HEK293 (cell line): ENCODE measurements at regions not wholly inside any gene's neighbourhood (a gene's known extent, or its start where the extent isn't known, plus 50 kb on each side); places are given as distances from the start of the nearest gene placed in this dataset.

Experiments
- CTCF ChIA-PET: fragments of 350-600 bp; formaldehyde crosslinking; extraction: SDS; loops from one replicate; lab custom pipeline; 2021; ENCODE audit warnings: antibody characterized with exemption; lab: Yijun Ruan, JAX
- POLR2A ChIA-PET: fragments of 300-600 bp; formaldehyde crosslinking; extraction: SDS; loops from one replicate; lab custom pipeline; 2020; ENCODE audit warnings: antibody characterized with exemption, inconsistent platforms; lab: Yijun Ruan, JAX
- H3K27ac ChIP-seq: fragments of 200-500 bp; sonication (Bioruptor generic); 2 replicates; pipeline ENCODE4 v1.5.1; 2014; ENCODE audit warnings: low read depth, low read length, control low read depth, inconsistent platforms; ENCODE audit errors: extremely low read depth
- H3K36me3 ChIP-seq, 2 experiments: fragments of 200-500 bp in 1 of 2; sonication (Bioruptor generic) in 1 of 2; 1 replicate in 1 of 2; 2 replicates in 1 of 2; pipeline ENCODE4 v1.5.1; 2014 to 2017; ENCODE audit warnings: inconsistent platforms in 2 of 2, low read length in 2 of 2; ENCODE audit not compliant: control insufficient read depth in 2 of 2, insufficient read depth in 1 of 2
- H3K4me1 ChIP-seq: fragments of 200-500 bp; sonication (Bioruptor generic); 2 replicates; pipeline ENCODE4 v1.5.1; 2014; ENCODE audit warnings: mild to moderate bottlenecking, low read length, inconsistent platforms; ENCODE audit not compliant: control insufficient read depth, insufficient read depth
- H3K4me3 ChIP-seq: 2 replicates; pipeline ENCODE4 v1.5.1; 2011; ENCODE audit warnings: low read depth, mild to moderate bottlenecking, control low read depth, low read length, moderate library complexity
- H3K9me3 ChIP-seq: fragments of 200-500 bp; sonication (Bioruptor generic); 2 replicates; pipeline ENCODE4 v1.5.1; 2014; ENCODE audit warnings: low read depth, low read length, inconsistent platforms; ENCODE audit not compliant: control insufficient read depth, insufficient read depth
- IKZF3 ChIP-seq: fragments of 450-650 bp; IDR thresholded peaks from 2 replicates; pipeline ENCODE4 v1.5.0; 2018; ENCODE audit warnings: missing biosample characterization, mild to moderate bottlenecking, missing genetic modification characterization, moderate library complexity
- MYNN ChIP-seq: fragments of 450-650 bp; formaldehyde crosslinking; IDR thresholded peaks from 2 replicates; pipeline ENCODE4 v1.5.1; 2016; ENCODE audit warnings: missing biosample characterization, missing genetic modification characterization, borderline replicate concordance
- MZF1 ChIP-seq: fragments of 450-650 bp; formaldehyde crosslinking; IDR thresholded peaks from 2 replicates; pipeline ENCODE4 v1.5.1; 2017; ENCODE audit warnings: missing biosample characterization, missing genetic modification characterization, borderline replicate concordance
- PRDM2 ChIP-seq: fragments of 450-650 bp; formaldehyde crosslinking; IDR thresholded peaks from 2 replicates; pipeline ENCODE4 v1.5.1; 2016; ENCODE audit warnings: missing biosample characterization, missing genetic modification characterization, borderline replicate concordance
- REST ChIP-seq: fragments of 450-650 bp; formaldehyde crosslinking; IDR thresholded peaks from 2 replicates; pipeline ENCODE4 v1.5.1; 2016; ENCODE audit warnings: missing biosample characterization, missing genetic modification characterization
- ZBTB6 ChIP-seq: fragments of 450-650 bp; formaldehyde crosslinking; IDR thresholded peaks from 2 replicates; pipeline ENCODE4 v1.5.1; 2017; ENCODE audit warnings: missing biosample characterization, missing genetic modification characterization
- ZFP69B ChIP-seq: fragments of 450-650 bp; formaldehyde crosslinking; IDR thresholded peaks from 2 replicates; pipeline ENCODE4 v1.5.1; 2016; ENCODE audit warnings: missing biosample characterization, missing genetic modification characterization
- ZNF112 ChIP-seq: fragments of 450-650 bp; formaldehyde crosslinking; IDR thresholded peaks from 2 replicates; pipeline ENCODE4 v1.5.0; 2017; ENCODE audit warnings: missing biosample characterization, missing genetic modification characterization
- ZNF146 ChIP-seq: fragments of 450-650 bp; formaldehyde crosslinking; IDR thresholded peaks from 2 replicates; pipeline ENCODE4 v1.5.1; 2016; ENCODE audit warnings: missing biosample characterization, missing genetic modification characterization
- ZNF155 ChIP-seq: fragments of 450-650 bp; formaldehyde crosslinking; IDR thresholded peaks from 2 replicates; pipeline ENCODE4 v1.5.1; 2016; ENCODE audit warnings: missing biosample characterization, missing genetic modification characterization
- ZNF18 ChIP-seq: fragments of 450-650 bp; formaldehyde crosslinking; IDR thresholded peaks from 2 replicates; pipeline ENCODE4 v1.5.1; 2016; ENCODE audit warnings: missing biosample characterization, missing genetic modification characterization
- ZNF221 ChIP-seq: fragments of 450-650 bp; formaldehyde crosslinking; IDR thresholded peaks from 2 replicates; pipeline ENCODE4 v1.5.1; 2017; ENCODE audit warnings: missing biosample characterization, missing genetic modification characterization, borderline replicate concordance
- ZNF23 ChIP-seq: fragments of 450-650 bp; formaldehyde crosslinking; IDR thresholded peaks from 2 replicates; pipeline ENCODE4 v1.5.1; 2016; ENCODE audit warnings: missing biosample characterization, missing genetic modification characterization, borderline replicate concordance
- ZNF292 ChIP-seq: fragments of 450-650 bp; formaldehyde crosslinking; IDR thresholded peaks from 2 replicates; pipeline ENCODE4 v1.5.1; 2016; ENCODE audit warnings: low read depth, missing biosample characterization, missing genetic modification characterization, borderline replicate concordance
- ZNF362 ChIP-seq: fragments of 450-650 bp; formaldehyde crosslinking; IDR thresholded peaks from 2 replicates; pipeline ENCODE4 v1.5.1; 2016; ENCODE audit warnings: missing biosample characterization, missing genetic modification characterization
- ZNF555 ChIP-seq: fragments of 450-650 bp; formaldehyde crosslinking; conservative IDR thresholded peaks from 2 replicates; pipeline ENCODE4 v1.5.1; 2017; ENCODE audit warnings: missing biosample characterization, mild to moderate bottlenecking, missing genetic modification characterization, inconsistent platforms
- ZNF571 ChIP-seq: fragments of 450-650 bp; formaldehyde crosslinking; IDR thresholded peaks from 2 replicates; pipeline ENCODE4 v1.5.0; 2017; ENCODE audit warnings: missing biosample characterization, missing genetic modification characterization
- ZSCAN16 ChIP-seq: fragments of 450-650 bp; formaldehyde crosslinking; IDR thresholded peaks from 2 replicates; pipeline ENCODE4 v1.5.1; 2016; ENCODE audit warnings: missing biosample characterization, missing genetic modification characterization
- TF ChIP-seq, protein P1 (sequence below): fragments of 450-650 bp; formaldehyde crosslinking; IDR thresholded peaks from 2 replicates; pipeline ENCODE4 v1.5.1; 2017; ENCODE audit warnings: missing biosample characterization, missing genetic modification characterization

GRCh38 chr10:125450218-125450617 is 232.7 kb downstream of the TEX36 start:
- H3K4me1 ChIP-seq = no peaks in the 10 kb centered on the region
- H3K4me3 ChIP-seq = no peak overlapping the region
- H3K36me3 ChIP-seq = no peaks in the 10 kb centered on the region
- no peak overlapping the region for H3K27ac ChIP-seq
- ChIA-PET CTCF (interaction anchor here (0.6 to 1.0 kb wide), 5 partner anchors 23 to 614 kb away, joined by 3 read pairs; no protein-coding TSS in a partner anchor), POLR2A (no interaction called here)
- TF ChIP-seq ZNF221 = no peak
- TF ChIP-seq ZNF292 (tag by site-specific recombination) = no peak
- no peak for TF ChIP-seq ZNF555 (tag by site-specific recombination)
- no peak for TF ChIP-seq ZNF155 (tag by site-specific recombination)
- TF ChIP-seq, protein P1, sequence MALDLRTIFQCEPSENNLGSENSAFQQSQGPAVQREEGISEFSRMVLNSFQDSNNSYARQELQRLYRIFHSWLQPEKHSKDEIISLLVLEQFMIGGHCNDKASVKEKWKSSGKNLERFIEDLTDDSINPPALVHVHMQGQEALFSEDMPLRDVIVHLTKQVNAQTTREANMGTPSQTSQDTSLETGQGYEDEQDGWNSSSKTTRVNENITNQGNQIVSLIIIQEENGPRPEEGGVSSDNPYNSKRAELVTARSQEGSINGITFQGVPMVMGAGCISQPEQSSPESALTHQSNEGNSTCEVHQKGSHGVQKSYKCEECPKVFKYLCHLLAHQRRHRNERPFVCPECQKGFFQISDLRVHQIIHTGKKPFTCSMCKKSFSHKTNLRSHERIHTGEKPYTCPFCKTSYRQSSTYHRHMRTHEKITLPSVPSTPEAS (tag by site-specific recombination) = no peak
- no peak for TF ChIP-seq REST (tag by site-specific recombination)
- no peak for TF ChIP-seq PRDM2 (tag by site-specific recombination)
- TF ChIP-seq IKZF3 (tag by site-specific recombination) = no peak
- TF ChIP-seq ZNF112 (tag by site-specific recombination) = no peak
- no peaks in the 10 kb centered on the region for H3K9me3 ChIP-seq

DNA sequence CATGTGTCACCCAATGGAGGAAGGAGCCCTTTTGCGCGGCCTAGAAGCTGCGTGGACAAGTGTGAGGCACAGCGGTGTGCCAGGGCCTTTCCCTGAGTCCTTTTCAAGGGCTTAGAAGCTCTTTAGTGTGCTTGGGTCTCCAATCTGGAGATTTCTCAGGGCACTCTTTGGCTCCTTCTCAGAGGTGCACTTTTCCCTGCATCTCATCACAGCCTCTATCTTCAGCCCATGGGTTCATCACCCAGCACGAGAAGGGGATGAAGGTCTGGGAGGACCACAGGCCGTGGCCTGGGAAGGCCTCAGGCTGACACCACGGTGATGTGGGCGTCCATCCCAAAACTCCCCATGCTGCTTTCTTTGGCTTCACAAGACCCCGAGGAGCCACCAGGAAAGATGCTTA is 233.4 kb downstream of the TEX36 start:
- TF ChIP-seq ZNF155 (tag by site-specific recombination) (no peak), ZFP69B (tag by site-specific recombination) (no peak), ZNF146 (no peak), ZBTB6 (tag by site-specific recombination) (no peak), MYNN (tag by site-specific recombination) (no peak), MZF1 (no peak), ZNF571 (tag by site-specific recombination) (no peak), ZSCAN16 (tag by site-specific recombination) (no peak), ZNF18 (no peak), ZNF362 (no peak), ZNF23 (tag by site-specific recombination) (no peak)
- H3K27ac ChIP-seq = no peak overlapping the region
- no peaks in the 10 kb centered on the region for H3K36me3 ChIP-seq
- no peak overlapping the region for H3K4me3 ChIP-seq
- POLR2A ChIA-PET = no interaction called here
- CTCF ChIA-PET = interaction anchor here (0.6 to 2.5 kb wide), 6 partner anchors 12 to 614 kb away, joined by 3 to 8 read pairs (median 3); no protein-coding TSS in a partner anchor
- H3K9me3 ChIP-seq = no peaks in the 10 kb centered on the region
- no peaks in the 10 kb centered on the region for H3K4me1 ChIP-seq
